Panc1 (cell line): ENCODE measurements at regions not wholly inside any gene's neighbourhood (a gene's known extent, or its start where the extent isn't known, plus 50 kb on each side); places are given as distances from the start of the nearest gene placed in this dataset.

ENCODE experiments used
- ATAC-seq: fragments of 200-7000 bp; cut with Tn5 transposase; 2 replicates; pipeline ENCODE4 v1.9.1; 2020; ENCODE audit warnings: mild to moderate bottlenecking, moderate library complexity
- BruUV-seq: library from RNA; stranded (reverse); fragments of 400-500 nt; replicated peaks from 2 replicates; lab custom pipeline; 2021; lab: Mats Ljungman, UMichigan
- CTCF ChIA-PET: fragments of 300-600 bp; sonication (Branson Sonifier 250); formaldehyde crosslinking; loops from one replicate; lab custom pipeline; 2022; ENCODE audit warnings: antibody characterized with exemption; lab: Charles Lee
- POLR2A ChIA-PET: fragments of 300-600 bp; sonication (Branson Sonifier 250); formaldehyde crosslinking; loops from one replicate; lab custom pipeline; 2022; ENCODE audit warnings: antibody characterized with exemption; lab: Charles Lee
- DNase-seq: peaks from one replicate; pipeline ENCODE4 v3.0.0-alpha.2; 2010; ENCODE audit warnings: low read depth, low spot score
- H3K27ac ChIP-seq: 2 replicates; pipeline ENCODE4 v1.5.1; 2011; ENCODE audit warnings: mild to moderate bottlenecking, low read length, inconsistent platforms
- H3K27me3 ChIP-seq: fragments of 200-500 bp; sonication (Bioruptor generic); 2 replicates; pipeline ENCODE4 v1.6.0; 2014; ENCODE audit warnings: low read length, inconsistent platforms; ENCODE audit not compliant: control insufficient read depth, insufficient read depth
- H3K36me3 ChIP-seq: fragments of 200-500 bp; sonication (Bioruptor generic); 2 replicates; pipeline ENCODE4 v1.5.1; 2014; ENCODE audit warnings: inconsistent platforms, mild to moderate bottlenecking, low read length, moderate library complexity; ENCODE audit not compliant: control insufficient read depth, insufficient read depth
- H3K4me1 ChIP-seq: 2 replicates; pipeline ENCODE4 v1.5.1; 2011; ENCODE audit warnings: inconsistent platforms, mild to moderate bottlenecking, low read length, moderate library complexity; ENCODE audit not compliant: control insufficient read depth, insufficient read depth
- H3K4me3 ChIP-seq, 2 experiments: 2 replicates each; pipeline ENCODE4 v1.5.1; 2011 to 2012; ENCODE audit warnings: low read depth in 2 of 2, low read length in 2 of 2, mild to moderate bottlenecking in 2 of 2, inconsistent platforms in 1 of 2, moderate library complexity in 1 of 2
- H3K9me3 ChIP-seq: fragments of 200-500 bp; sonication (Bioruptor generic); 2 replicates; pipeline ENCODE4 v1.5.1; 2014; ENCODE audit warnings: low read depth, mild to moderate bottlenecking, inconsistent platforms, low read length, moderate library complexity; ENCODE audit not compliant: control insufficient read depth, insufficient read depth
- POLR2AphosphoS5 ChIP-seq: IDR thresholded peaks from 2 replicates; pipeline ENCODE4 v1.6.1; 2012; ENCODE audit warnings: mild to moderate bottlenecking, low read depth, low read length, moderate library complexity
- SIN3A ChIP-seq: IDR thresholded peaks from 2 replicates; pipeline ENCODE4 v1.6.1; 2012; ENCODE audit warnings: low read depth, mild to moderate bottlenecking, low read length, moderate library complexity, borderline replicate concordance; ENCODE audit not compliant: insufficient read depth
- TCF7L2 ChIP-seq: IDR thresholded peaks from 2 replicates; pipeline ENCODE4 v1.6.1; 2011; ENCODE audit warnings: mild to moderate bottlenecking, low read depth, low read length, inconsistent platforms
- in situ Hi-C: cut with HindIII; loops from 2 replicates; pipeline ENCODE4 v1.10.0; 2016; ENCODE audit warnings: low sequenced_read_pairs, low pct_unique_long_range_greater_than_20kb
- intact Hi-C: fragments of 100-400 bp; cut with micrococcal nuclease; formaldehyde crosslinking; loops from one replicate; pipeline ENCODE4 v1.10.0; 2022; ENCODE audit not compliant: unreplicated experiment
- TF ChIP-seq, protein P1 (sequence below): fragments of 450-650 bp; IDR thresholded peaks from 2 replicates; pipeline ENCODE4 v1.5.1; 2017; ENCODE audit warnings: mild to moderate bottlenecking
- TF ChIP-seq, protein P2 (sequence below), 2 experiments: IDR thresholded peaks; 2 replicates each; pipeline ENCODE4 v1.6.1; 2011 to 2012; ENCODE audit warnings: low read depth in 2 of 2, control low read depth in 1 of 2, low read length in 1 of 2, mild to moderate bottlenecking in 1 of 2, moderate library complexity in 1 of 2; ENCODE audit not compliant: insufficient read depth in 1 of 2

DNA sequence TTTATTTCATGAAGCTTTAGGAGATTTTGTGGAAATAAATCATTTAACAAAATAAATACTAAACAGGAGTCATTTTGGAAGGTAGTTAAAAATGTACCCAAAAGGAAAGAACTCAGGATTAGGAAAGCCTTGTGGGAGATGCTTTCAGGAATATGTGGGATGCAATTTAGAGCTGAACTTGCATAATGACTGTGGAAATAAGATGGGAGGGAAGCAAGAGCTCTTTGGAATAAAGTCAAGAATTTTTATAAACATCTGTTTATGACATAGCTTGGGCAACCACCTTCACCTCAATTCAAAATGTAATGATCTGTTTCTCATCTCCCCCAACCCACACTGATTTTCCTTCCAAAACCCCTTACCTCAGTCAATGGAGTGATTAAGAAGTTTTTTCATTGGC, 623.8 kb downstream of the FAT4 start:
- ChIA-PET POLR2A (no interaction called here), CTCF (no interaction called here)
- TF ChIP-seq, protein P1, sequence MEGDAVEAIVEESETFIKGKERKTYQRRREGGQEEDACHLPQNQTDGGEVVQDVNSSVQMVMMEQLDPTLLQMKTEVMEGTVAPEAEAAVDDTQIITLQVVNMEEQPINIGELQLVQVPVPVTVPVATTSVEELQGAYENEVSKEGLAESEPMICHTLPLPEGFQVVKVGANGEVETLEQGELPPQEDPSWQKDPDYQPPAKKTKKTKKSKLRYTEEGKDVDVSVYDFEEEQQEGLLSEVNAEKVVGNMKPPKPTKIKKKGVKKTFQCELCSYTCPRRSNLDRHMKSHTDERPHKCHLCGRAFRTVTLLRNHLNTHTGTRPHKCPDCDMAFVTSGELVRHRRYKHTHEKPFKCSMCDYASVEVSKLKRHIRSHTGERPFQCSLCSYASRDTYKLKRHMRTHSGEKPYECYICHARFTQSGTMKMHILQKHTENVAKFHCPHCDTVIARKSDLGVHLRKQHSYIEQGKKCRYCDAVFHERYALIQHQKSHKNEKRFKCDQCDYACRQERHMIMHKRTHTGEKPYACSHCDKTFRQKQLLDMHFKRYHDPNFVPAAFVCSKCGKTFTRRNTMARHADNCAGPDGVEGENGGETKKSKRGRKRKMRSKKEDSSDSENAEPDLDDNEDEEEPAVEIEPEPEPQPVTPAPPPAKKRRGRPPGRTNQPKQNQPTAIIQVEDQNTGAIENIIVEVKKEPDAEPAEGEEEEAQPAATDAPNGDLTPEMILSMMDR: no peak
- TF ChIP-seq POLR2AphosphoS5 (no peak), SIN3A (no peak), TCF7L2 (no peak)
- TF ChIP-seq, protein P2, sequence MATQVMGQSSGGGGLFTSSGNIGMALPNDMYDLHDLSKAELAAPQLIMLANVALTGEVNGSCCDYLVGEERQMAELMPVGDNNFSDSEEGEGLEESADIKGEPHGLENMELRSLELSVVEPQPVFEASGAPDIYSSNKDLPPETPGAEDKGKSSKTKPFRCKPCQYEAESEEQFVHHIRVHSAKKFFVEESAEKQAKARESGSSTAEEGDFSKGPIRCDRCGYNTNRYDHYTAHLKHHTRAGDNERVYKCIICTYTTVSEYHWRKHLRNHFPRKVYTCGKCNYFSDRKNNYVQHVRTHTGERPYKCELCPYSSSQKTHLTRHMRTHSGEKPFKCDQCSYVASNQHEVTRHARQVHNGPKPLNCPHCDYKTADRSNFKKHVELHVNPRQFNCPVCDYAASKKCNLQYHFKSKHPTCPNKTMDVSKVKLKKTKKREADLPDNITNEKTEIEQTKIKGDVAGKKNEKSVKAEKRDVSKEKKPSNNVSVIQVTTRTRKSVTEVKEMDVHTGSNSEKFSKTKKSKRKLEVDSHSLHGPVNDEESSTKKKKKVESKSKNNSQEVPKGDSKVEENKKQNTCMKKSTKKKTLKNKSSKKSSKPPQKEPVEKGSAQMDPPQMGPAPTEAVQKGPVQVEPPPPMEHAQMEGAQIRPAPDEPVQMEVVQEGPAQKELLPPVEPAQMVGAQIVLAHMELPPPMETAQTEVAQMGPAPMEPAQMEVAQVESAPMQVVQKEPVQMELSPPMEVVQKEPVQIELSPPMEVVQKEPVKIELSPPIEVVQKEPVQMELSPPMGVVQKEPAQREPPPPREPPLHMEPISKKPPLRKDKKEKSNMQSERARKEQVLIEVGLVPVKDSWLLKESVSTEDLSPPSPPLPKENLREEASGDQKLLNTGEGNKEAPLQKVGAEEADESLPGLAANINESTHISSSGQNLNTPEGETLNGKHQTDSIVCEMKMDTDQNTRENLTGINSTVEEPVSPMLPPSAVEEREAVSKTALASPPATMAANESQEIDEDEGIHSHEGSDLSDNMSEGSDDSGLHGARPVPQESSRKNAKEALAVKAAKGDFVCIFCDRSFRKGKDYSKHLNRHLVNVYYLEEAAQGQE (IDR thresholded peaks at IDR 0.05; ENCODE audit: insufficient read depth in 1 of 2, low read depth in 2 of 2, low read length in 1 of 2): no peak
- BruUV-seq: no TSS peak
- no peaks in the 10 kb centered on the region for H3K4me1 ChIP-seq
- in situ Hi-C loops: no loop called here
- H3K27me3 ChIP-seq: no peaks in the 10 kb centered on the region
- ATAC-seq (no peak), DNase-seq (no peak)
- H3K27ac ChIP-seq: no peak overlapping the region
- H3K36me3 ChIP-seq: no peaks in the 10 kb centered on the region
- intact Hi-C loops: no loop called here
- no peaks in the 10 kb centered on the region for H3K9me3 ChIP-seq
- no peak overlapping the region for H3K4me3 ChIP-seq

- Histone ChIP-seq H3K27me3 (no peaks in the 10 kb centered on the region), H3K27ac (no peak overlapping the region), H3K4me1 (no peaks in the 10 kb centered on the region), H3K36me3 (no peaks in the 10 kb centered on the region), H3K9me3 (no peaks in the 10 kb centered on the region), H3K4me3 (no peak overlapping the region)
- ChIA-PET POLR2A (no interaction called here), CTCF (no interaction called here)
- intact Hi-C loops (no loop called here), in situ Hi-C loops (no loop called here)
- TF ChIP-seq TCF7L2 (no peak), POLR2AphosphoS5 (no peak), SIN3A (no peak)
- TF ChIP-seq, protein P1: no peak
- TF ChIP-seq, protein P2 (IDR thresholded peaks at IDR 0.05; ENCODE audit: insufficient read depth in 1 of 2, low read depth in 2 of 2, low read length in 1 of 2): no peak
- BruUV-seq: no TSS peak
- no peak for DNase-seq
- ATAC-seq: no peak
These were observed 625.7 kb downstream of the FAT4 start for GRCh38 chr4:125940426-125940825.
